Neural progenitor cell (in vitro differentiated cells): ENCODE measurements at regions not wholly inside any gene's neighbourhood (a gene's known extent, or its start where the extent isn't known, plus 50 kb on each side); places are given as distances from the start of the nearest gene placed in this dataset.

Source experiments
- DNase-seq: peaks from one replicate; pipeline ENCODE4 v3.0.0-alpha.2; 2016; ENCODE audit warnings: low spot score
- H2AFZ ChIP-seq: fragments of 200-600 bp; sonication (generic); replicated peaks from 2 replicates; pipeline ENCODE4 v1.6.1; 2016; ENCODE audit warnings: antibody characterized with exemption
- H3F3A ChIP-seq: fragments of 200-600 bp; sonication (generic); 2 replicates; pipeline ENCODE4 v1.6.1; 2016; ENCODE audit warnings: antibody characterized with exemption, low read depth
- H3K27ac ChIP-seq: fragments of 200-600 bp; sonication (generic); 2 replicates; pipeline ENCODE4 v1.5.1; 2016; ENCODE audit warnings: mild to moderate bottlenecking
- H3K27me3 ChIP-seq: fragments of 200-600 bp; sonication (generic); 2 replicates; pipeline ENCODE4 v1.6.1; 2016; ENCODE audit warnings: mild to moderate bottlenecking, moderate library complexity
- H3K36me3 ChIP-seq: fragments of 200-600 bp; sonication (generic); 2 replicates; pipeline ENCODE4 v1.5.1; 2016
- H3K4me1 ChIP-seq: fragments of 200-600 bp; sonication (generic); 2 replicates; pipeline ENCODE4 v1.6.1; 2016; ENCODE audit warnings: mixed run types
- H3K4me2 ChIP-seq: fragments of 200-600 bp; sonication (generic); 2 replicates; pipeline ENCODE4 v1.6.1; 2016
- H3K4me3 ChIP-seq: fragments of 200-600 bp; sonication (generic); 2 replicates; pipeline ENCODE4 v1.5.1; 2016
- H3K79me2 ChIP-seq: fragments of 200-600 bp; sonication (generic); 2 replicates; pipeline ENCODE4 v1.6.1; 2016; ENCODE audit warnings: low read depth
- H3K9ac ChIP-seq: fragments of 200-600 bp; sonication (generic); 2 replicates; pipeline ENCODE4 v1.6.1; 2016
- H3K9me3 ChIP-seq: fragments of 200-600 bp; sonication (generic); 2 replicates; pipeline ENCODE4 v1.5.1; 2016; ENCODE audit warnings: low read depth
- H4K20me1 ChIP-seq: fragments of 200-600 bp; sonication (generic); 2 replicates; pipeline ENCODE4 v1.6.1; 2016; ENCODE audit warnings: low read depth
- H3K27ac Mint-ChIP-seq: 3 replicates; pipeline ENCODE4 v1.8.0; 2021; ENCODE audit warnings: mixed read lengths
- H3K27me3 Mint-ChIP-seq: 2 replicates; pipeline ENCODE4 v1.8.0; 2022; ENCODE audit warnings: low read depth, mild to moderate bottlenecking, inconsistent platforms, moderate library complexity, mixed read lengths; ENCODE audit not compliant: insufficient read depth
- H3K36me3 Mint-ChIP-seq: 3 replicates; pipeline ENCODE4 v1.8.0; 2021; ENCODE audit warnings: mixed read lengths
- H3K4me1 Mint-ChIP-seq: 3 replicates; pipeline ENCODE4 v1.8.0; 2021; ENCODE audit warnings: mixed read lengths
- H3K4me3 Mint-ChIP-seq: 3 replicates; pipeline ENCODE4 v1.8.0; 2021; ENCODE audit warnings: mild to moderate bottlenecking, moderate library complexity, mixed read lengths
- H3K9me3 Mint-ChIP-seq: 3 replicates; pipeline ENCODE4 v1.8.0; 2020; ENCODE audit warnings: mixed read lengths
- CTCF ChIP-seq: fragments of 200-600 bp; sonication (generic); IDR thresholded peaks from 2 replicates; pipeline ENCODE4 v1.5.1; 2017; ENCODE audit warnings: antibody characterized with exemption, mild to moderate bottlenecking
- EZH2 ChIP-seq: fragments of 200-600 bp; sonication (generic); IDR thresholded peaks from 2 replicates; pipeline ENCODE4 v1.6.1; 2017; ENCODE audit warnings: antibody characterized with exemption, mild to moderate bottlenecking, moderate library complexity
- EZH2phosphoT487 ChIP-seq: fragments of 200-600 bp; sonication (generic); IDR thresholded peaks from 2 replicates; pipeline ENCODE4 v1.6.1; 2017; ENCODE audit warnings: antibody characterized with exemption

- TF ChIP-seq EZH2 = no peak
- TF ChIP-seq CTCF = no peak
- TF ChIP-seq EZH2phosphoT487 = no peak
- Histone ChIP-seq H2AFZ (no peak overlapping the region), H3F3A (no peaks in the 10 kb centered on the region), H3K36me3 (no peaks in the 10 kb centered on the region), H3K4me2 (no peak overlapping the region), H3K9me3 (no peaks in the 10 kb centered on the region), H3K9ac (no peak overlapping the region), H3K4me1 (no peaks in the 10 kb centered on the region), H3K27me3 (no peaks in the 10 kb centered on the region), H4K20me1 (no peaks in the 10 kb centered on the region), H3K79me2 (no peaks in the 10 kb centered on the region), H3K27ac (no peak overlapping the region), H3K4me3 (no peak overlapping the region)
- no peak for DNase-seq
- Mint-ChIP-seq H3K4me1 (peaks cover 4% of the 10 kb centered on the region), H3K9me3 (no peaks in the 10 kb centered on the region), H3K4me3 (no peak overlapping the region), H3K27me3 (peaks cover 6% of the 10 kb centered on the region), H3K36me3 (no peaks in the 10 kb centered on the region), H3K27ac (no peak overlapping the region)
Observed at GRCh38 chr20:57968120-57968519, 258.3 kb upstream of the PMEPA1 start.

GRCh38 chr20:57967364-57967763, 257.5 kb upstream of the PMEPA1 start:
- H4K20me1 ChIP-seq = no peaks in the 10 kb centered on the region
- no peaks in the 10 kb centered on the region for H3K4me1 ChIP-seq
- no peak overlapping the region for H3K4me2 ChIP-seq
- no peaks in the 10 kb centered on the region for H3K36me3 Mint-ChIP-seq
- no peak overlapping the region for H3K27ac ChIP-seq
- H3K27me3 ChIP-seq = no peaks in the 10 kb centered on the region
- no peak overlapping the region for H3K4me3 Mint-ChIP-seq
- H3K4me1 Mint-ChIP-seq = peaks cover 5% of the 10 kb centered on the region
- no peaks in the 10 kb centered on the region for H3F3A ChIP-seq
- DNase-seq = no peak
- no peak overlapping the region for H3K27ac Mint-ChIP-seq
- TF ChIP-seq CTCF = no peak
- TF ChIP-seq EZH2phosphoT487 = no peak
- no peak for TF ChIP-seq EZH2
- no peak overlapping the region for H3K9ac ChIP-seq
- no peaks in the 10 kb centered on the region for H3K79me2 ChIP-seq
- H3K36me3 ChIP-seq = no peaks in the 10 kb centered on the region
- no peaks in the 10 kb centered on the region for H3K9me3 ChIP-seq
- no peaks in the 10 kb centered on the region for H3K9me3 Mint-ChIP-seq
- H2AFZ ChIP-seq = no peak overlapping the region
- H3K27me3 Mint-ChIP-seq = peaks cover 6% of the 10 kb centered on the region
- no peak overlapping the region for H3K4me3 ChIP-seq

- Histone ChIP-seq H3K27ac (no peak overlapping the region), H3K79me2 (no peaks in the 10 kb centered on the region), H3F3A (no peaks in the 10 kb centered on the region), H3K36me3 (no peaks in the 10 kb centered on the region), H3K4me3 (no peak overlapping the region), H3K9me3 (no peaks in the 10 kb centered on the region), H3K4me2 (no peak overlapping the region), H2AFZ (no peak overlapping the region), H3K4me1 (no peaks in the 10 kb centered on the region), H4K20me1 (no peaks in the 10 kb centered on the region), H3K9ac (no peak overlapping the region), H3K27me3 (no peaks in the 10 kb centered on the region)
- Mint-ChIP-seq H3K27me3 (peaks cover 6% of the 10 kb centered on the region), H3K9me3 (no peaks in the 10 kb centered on the region), H3K4me3 (no peak overlapping the region), H3K27ac (no peak overlapping the region), H3K36me3 (no peaks in the 10 kb centered on the region), H3K4me1 (peaks cover 5% of the 10 kb centered on the region)
- TF ChIP-seq EZH2 (no peak), CTCF (no peak), EZH2phosphoT487 (no peak)
- no peak for DNase-seq
Observed at GRCh38 chr20:57966620-57967019, 256.8 kb upstream of the PMEPA1 start.

GRCh38 chr20:57965441-57965840, 255.6 kb upstream of the PMEPA1 start:
- no peak overlapping the region for H3K4me2 ChIP-seq
- no peaks in the 10 kb centered on the region for H3K36me3 Mint-ChIP-seq
- no peaks in the 10 kb centered on the region for H3K9me3 Mint-ChIP-seq
- no peaks in the 10 kb centered on the region for H4K20me1 ChIP-seq
- no peak overlapping the region for H3K9ac ChIP-seq
- H3K9me3 ChIP-seq = no peaks in the 10 kb centered on the region
- H3F3A ChIP-seq = no peaks in the 10 kb centered on the region
- H3K27ac ChIP-seq = no peak overlapping the region
- H3K4me1 Mint-ChIP-seq = peaks cover 8% of the 10 kb centered on the region
- DNase-seq = no peak
- H3K4me3 Mint-ChIP-seq = no peak overlapping the region
- no peak overlapping the region for H2AFZ ChIP-seq
- no peak for TF ChIP-seq EZH2phosphoT487
- no peak for TF ChIP-seq CTCF
- no peak for TF ChIP-seq EZH2
- no peak overlapping the region for H3K4me3 ChIP-seq
- peaks cover 8% of the 10 kb centered on the region for H3K27me3 Mint-ChIP-seq
- no peaks in the 10 kb centered on the region for H3K36me3 ChIP-seq
- H3K27ac Mint-ChIP-seq = no peak overlapping the region
- no peaks in the 10 kb centered on the region for H3K4me1 ChIP-seq
- no peaks in the 10 kb centered on the region for H3K79me2 ChIP-seq
- H3K27me3 ChIP-seq = no peaks in the 10 kb centered on the region
